Tibial nerve (tissue), 3 donors: ENCODE measurements at regions not wholly inside any gene's neighbourhood (a gene's known extent, or its start where the extent isn't known, plus 50 kb on each side); places are given as distances from the start of the nearest gene placed in this dataset.

Experiments used
- CTCF ChIP-seq, 5 experiments: fragments of 200-600 bp in 3 of 5; fragments of 450-650 bp in 2 of 5; sonication (generic) in 3 of 5; IDR thresholded peaks; one replicate each; pipeline ENCODE4 v1.5.1; 2016 to 2019; ENCODE audit warnings: antibody characterized with exemption in 5 of 5, mild to moderate bottlenecking in 3 of 5, moderate library complexity in 2 of 5
- POLR2A ChIP-seq, 2 donors: fragments of 450-650 bp; IDR thresholded peaks; one replicate each; pipeline ENCODE4 v1.6.1; 2017; ENCODE audit warnings: antibody characterized with exemption in 2 of 2, mild to moderate bottlenecking in 2 of 2, moderate library complexity in 2 of 2

GRCh38 chr10:129192344-129193128 lies 274.5 kb upstream of the MGMT start:
- TF ChIP-seq CTCF (IDR thresholded peaks at IDR 0.05) = no peak
- TF ChIP-seq POLR2A (IDR thresholded peaks at IDR 0.05) = no peak
